ENCODE measurements at regions not wholly inside any gene's neighbourhood (a gene's known extent, or its start where the extent isn't known, plus 50 kb on each side); places are given as distances from the start of the nearest gene placed in this dataset.

GRCh38 chr7:109125001-109125400, 555.3 kb downstream of the DNAJB9 start:
- H3K4me1 ChIP-seq, result no peaks in the 10 kb centered on the region
- TF ChIP-seq CTCF (IDR thresholded peaks at IDR 0.05), result no peak
- intact Hi-C loops (cut with DNase I), result no loop called here
- no peak for ATAC-seq
- H3K9me3 ChIP-seq, result peaks cover 0 to 2% of the 10 kb centered on the region in 2 donors
- H3K27ac ChIP-seq, result no peak overlapping the region
- no peaks in the 10 kb centered on the region for H3K36me3 ChIP-seq
- H3K4me3 ChIP-seq, result no peak overlapping the region
- H3K27me3 ChIP-seq, result no peaks in the 10 kb centered on the region
- DNase-seq, result no peak

DNA sequence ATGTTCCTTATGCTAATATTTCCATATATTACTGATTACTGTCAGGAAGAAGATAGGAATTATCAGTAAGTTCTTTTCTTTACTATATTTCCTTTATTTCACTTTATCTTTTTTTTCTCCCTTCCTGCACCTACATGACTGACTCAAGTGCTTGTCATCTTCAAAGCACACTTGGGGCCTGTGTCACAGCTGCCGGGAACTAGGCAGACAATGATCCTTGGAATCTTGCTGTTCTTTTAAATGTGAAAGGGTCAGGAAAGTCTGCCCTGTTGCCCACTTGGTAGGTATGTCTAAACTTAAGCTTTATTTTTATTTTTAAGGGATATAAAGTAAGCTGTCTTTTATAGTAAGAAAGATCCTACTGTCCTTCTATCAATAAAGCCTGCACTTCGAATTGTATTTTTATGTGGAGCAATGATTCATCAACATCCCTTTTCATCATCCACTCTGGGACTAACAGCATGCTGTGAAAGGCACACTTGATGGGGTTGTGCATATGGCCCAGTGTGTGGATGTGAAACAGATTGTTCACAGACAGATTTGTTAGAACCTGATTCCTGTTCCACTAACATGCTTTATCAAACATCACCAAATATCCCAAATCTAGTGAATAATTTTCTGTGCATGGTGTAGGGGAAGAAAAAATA, 556.9 kb downstream of the DNAJB9 start:
- peaks cover 0 to 2% of the 10 kb centered on the region in 2 donors for H3K9me3 ChIP-seq
- no peaks in the 10 kb centered on the region for H3K4me1 ChIP-seq
- intact Hi-C loops (cut with DNase I), result no loop called here
- ATAC-seq (no peak), DNase-seq (no peak)
- no peaks in the 10 kb centered on the region for H3K36me3 ChIP-seq
- no peaks in the 10 kb centered on the region for H3K27me3 ChIP-seq
- no peak overlapping the region for H3K27ac ChIP-seq
- H3K4me3 ChIP-seq, result no peak overlapping the region
- no peak for TF ChIP-seq CTCF (IDR thresholded peaks at IDR 0.05)

DNA sequence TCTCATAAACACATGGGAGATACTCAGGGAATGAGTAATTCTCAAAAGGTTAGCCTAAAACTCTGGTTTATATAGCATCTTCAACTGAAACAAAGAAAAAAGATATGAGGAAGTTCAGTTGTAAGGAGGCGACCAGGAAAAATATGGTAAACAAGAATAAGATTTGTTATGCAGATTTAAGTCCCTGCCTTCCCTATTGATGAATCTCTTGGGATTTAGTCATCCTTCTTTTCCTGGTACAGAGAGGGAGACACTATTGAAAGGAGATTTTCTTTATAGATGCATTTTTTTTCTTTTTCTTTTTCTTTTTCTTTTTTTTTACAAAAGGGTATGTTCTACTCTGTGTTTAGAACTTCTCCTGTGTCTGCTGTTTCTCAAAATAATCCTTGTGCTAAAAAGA, 557.5 kb downstream of the DNAJB9 start:
- no peak for ATAC-seq
- no peak for TF ChIP-seq CTCF (IDR thresholded peaks at IDR 0.05)

DNA sequence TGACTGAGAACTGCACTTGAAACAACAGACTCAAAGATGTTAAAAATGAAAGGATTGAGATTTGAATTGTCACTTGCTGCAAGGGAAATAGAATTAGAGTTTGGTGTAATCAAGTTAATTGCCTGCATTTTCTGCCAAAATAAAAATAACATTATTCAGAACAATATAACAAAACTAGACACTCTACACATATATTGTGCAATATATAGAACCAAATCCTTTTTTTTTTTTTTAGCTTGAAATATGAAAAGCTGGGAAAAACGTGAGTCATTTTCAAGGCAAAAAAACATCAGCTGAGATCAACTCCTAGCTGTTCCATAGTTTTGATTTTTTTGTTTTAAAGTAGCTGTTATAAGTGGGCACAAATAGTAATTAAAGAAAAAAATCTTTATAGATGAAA, 561.5 kb downstream of the DNAJB9 start:
- Histone ChIP-seq H3K27me3 (no peaks in the 10 kb centered on the region), H3K36me3 (no peaks in the 10 kb centered on the region), H3K9me3 (peaks cover 0 to 29% of the 10 kb centered on the region in 2 donors), H3K27ac (no peak overlapping the region), H3K4me3 (no peak overlapping the region), H3K4me1 (no peaks in the 10 kb centered on the region)
- intact Hi-C loops (cut with DNase I), result no loop called here
- no peak for TF ChIP-seq CTCF (IDR thresholded peaks at IDR 0.05)
- no peak for DNase-seq
- ATAC-seq, result no peak

More for the DNA sequence above, 557.5 kb downstream of the DNAJB9 start:
- Histone ChIP-seq H3K27ac (no peak overlapping the region), H3K27me3 (no peaks in the 10 kb centered on the region), H3K4me3 (no peak overlapping the region), H3K36me3 (no peaks in the 10 kb centered on the region), H3K9me3 (peaks cover 0 to 7% of the 10 kb centered on the region in 2 donors), H3K4me1 (no peaks in the 10 kb centered on the region)
- intact Hi-C loops (cut with DNase I), result no loop called here
- DNase-seq, result no peak

DNA sequence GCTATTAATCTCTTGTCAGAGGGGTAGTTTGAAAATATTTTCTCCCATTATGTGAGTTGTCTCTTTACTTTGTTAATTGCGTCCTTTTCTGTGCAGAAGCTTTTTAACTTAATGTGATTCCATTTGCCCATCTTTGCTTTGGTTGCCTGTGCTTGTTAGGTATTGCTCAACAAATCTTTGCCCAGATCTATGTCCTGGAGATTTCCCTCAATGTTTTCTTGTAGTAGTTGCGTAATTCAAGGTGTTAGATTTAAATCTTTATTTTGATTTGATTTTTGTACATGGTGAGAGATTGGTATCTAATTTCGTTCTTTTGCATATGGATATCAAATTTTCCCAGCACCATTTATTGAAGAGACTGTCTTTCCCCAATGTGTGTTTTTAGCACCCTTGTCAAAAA, 567.2 kb downstream of the DNAJB9 start:
- no peak for DNase-seq
- H3K36me3 ChIP-seq, result no peaks in the 10 kb centered on the region
- no peak overlapping the region for H3K27ac ChIP-seq
- intact Hi-C loops (cut with DNase I), result no loop called here
- ATAC-seq, result no peak
- peaks cover 0 to 36% of the 10 kb centered on the region in 2 donors for H3K9me3 ChIP-seq
- TF ChIP-seq CTCF (IDR thresholded peaks at IDR 0.05), result no peak
- H3K4me1 ChIP-seq, result no peaks in the 10 kb centered on the region
- no peak overlapping the region for H3K4me3 ChIP-seq
- H3K27me3 ChIP-seq, result no peaks in the 10 kb centered on the region
